HCT116 (cell line): ENCODE measurements at regions not wholly inside any gene's neighbourhood (a gene's known extent, or its start where the extent isn't known, plus 50 kb on each side); places are given as distances from the start of the nearest gene placed in this dataset.

Experiments
- ATAC-seq: fragments of 200-7000 bp; cut with Tn5 transposase; 2 replicates; pipeline ENCODE4 v1.9.1; 2020; ENCODE audit warnings: mild to moderate bottlenecking, moderate library complexity
- BruUV-seq: library from RNA; stranded (reverse); fragments of 400-500 nt; replicated peaks from 2 replicates; lab custom pipeline; 2021; lab: Mats Ljungman, UMichigan
- CTCF ChIA-PET: fragments of 300-600 bp; sonication (Branson Sonifier 250); formaldehyde crosslinking; loops from one replicate; lab custom pipeline; 2021; ENCODE audit warnings: antibody characterized with exemption; lab: Charles Lee
- POLR2A ChIA-PET: fragments of 300-600, 350-600 bp; sonication (Branson Sonifier 250); formaldehyde crosslinking; loops from one replicate; lab custom pipeline; 2021; ENCODE audit warnings: antibody characterized with exemption; lab: Charles Lee
- RAD21 ChIA-PET, 2 experiments: fragments of 300-600 bp; sonication (Branson Sonifier 250); formaldehyde crosslinking; loops; one replicate each; lab custom pipeline; 2023; ENCODE audit warnings: low total read pairs in 2 of 2; ENCODE audit not compliant: uncharacterized antibody in 2 of 2, unreplicated experiment in 2 of 2, low non-redundant PET in 1 of 2; lab: Charles Lee
- DNase-seq: peaks from one replicate; pipeline ENCODE4 v3.0.0-alpha.2; 2010; ENCODE audit warnings: low read depth, low spot score
- H2AFZ ChIP-seq: fragments of 200-600 bp; shearing (Covaris generic), sonication (generic); 2 replicates; pipeline ENCODE4 v1.6.1; 2017; ENCODE audit warnings: low read depth, mixed run types, mixed read lengths, antibody characterized with exemption, low read length; ENCODE audit not compliant: poor library complexity, severe bottlenecking
- H3K27ac ChIP-seq: 2 replicates; pipeline ENCODE4 v1.5.1; 2012; ENCODE audit warnings: low read depth, low read length
- H3K27me3 ChIP-seq: fragments of 200-600 bp; sonication (generic); 2 replicates; pipeline ENCODE4 v1.6.1; 2016; ENCODE audit warnings: mixed run types, low read length, mixed read lengths; ENCODE audit not compliant: insufficient read depth
- H3K36me3 ChIP-seq, 2 experiments: fragments of 200-500 bp in 1 of 2; fragments of 200-600 bp in 1 of 2; sonication (Bioruptor generic) in 1 of 2; sonication (generic) in 1 of 2; 2 replicates each; pipeline versions ENCODE4 v1.5.1 to v1.6.1; 2014 to 2016; ENCODE audit warnings: low read length in 2 of 2, inconsistent platforms in 1 of 2, mixed read lengths in 1 of 2, mixed run types in 1 of 2; ENCODE audit not compliant: insufficient read depth in 2 of 2, control insufficient read depth in 1 of 2
- H3K4me1 ChIP-seq, 2 experiments: fragments of 200-600 bp in 1 of 2; sonication (generic) in 1 of 2; 2 replicates each; pipeline versions ENCODE4 v1.5.1 to v1.6.1; 2012 to 2017; ENCODE audit warnings: low read length in 2 of 2, inconsistent platforms in 1 of 2, mild to moderate bottlenecking in 1 of 2, mixed read lengths in 1 of 2, mixed run types in 1 of 2, moderate library complexity in 1 of 2; ENCODE audit not compliant: insufficient read depth in 2 of 2, control insufficient read depth in 1 of 2
- H3K4me2 ChIP-seq: fragments of 200-600 bp; sonication (generic); 2 replicates; pipeline ENCODE4 v1.6.1; 2017; ENCODE audit warnings: mixed run types, low read length, mixed read lengths
- H3K4me3 ChIP-seq, 2 experiments: fragments of 200-600 bp in 1 of 2; sonication (generic) in 1 of 2; replicated peaks in 1 of 2; 2 replicates each; pipeline ENCODE4 v1.5.1; 2011 to 2016; ENCODE audit warnings: low read length in 2 of 2, control low read depth in 1 of 2, low read depth in 1 of 2, mild to moderate bottlenecking in 1 of 2, mixed read lengths in 1 of 2, mixed run types in 1 of 2
- H3K79me2 ChIP-seq: fragments of 200-600 bp; sonication (generic); 2 replicates; pipeline ENCODE4 v1.6.1; 2017; ENCODE audit warnings: mild to moderate bottlenecking, mixed run types, low read length, moderate library complexity, mixed read lengths; ENCODE audit not compliant: insufficient read depth
- H3K9ac ChIP-seq: fragments of 200-600 bp; sonication (generic); 2 replicates; pipeline ENCODE4 v1.6.1; 2016; ENCODE audit warnings: low read length, mixed read lengths
- H3K9me2 ChIP-seq: fragments of 200-600 bp; sonication (generic), shearing (Covaris generic); 2 replicates; pipeline ENCODE4 v1.6.1; 2017; ENCODE audit warnings: mixed run types, mild to moderate bottlenecking, moderate library complexity; ENCODE audit not compliant: insufficient read depth
- H3K9me3 ChIP-seq, 2 experiments: fragments of 200-500 bp in 1 of 2; fragments of 200-600 bp in 1 of 2; sonication (Bioruptor generic) in 1 of 2; sonication (generic) in 1 of 2; 2 replicates each; pipeline ENCODE4 v1.6.1; 2014 to 2017; ENCODE audit warnings: low read length in 2 of 2, mixed read lengths in 2 of 2, inconsistent platforms in 1 of 2, low read depth in 1 of 2, mild to moderate bottlenecking in 1 of 2, mixed run types in 1 of 2, moderate library complexity in 1 of 2; ENCODE audit not compliant: control insufficient read depth in 1 of 2, insufficient read depth in 1 of 2
- H4K20me1 ChIP-seq: fragments of 200-600 bp; sonication (generic), shearing (Covaris generic); 2 replicates; pipeline ENCODE4 v1.6.1; 2017; ENCODE audit warnings: mixed run types, mild to moderate bottlenecking, moderate library complexity; ENCODE audit not compliant: insufficient read depth
- CBX3 ChIP-seq: IDR thresholded peaks from 2 replicates; pipeline ENCODE4 v1.6.1; 2012; ENCODE audit warnings: low read depth
- CEBPB ChIP-seq: IDR thresholded peaks from 2 replicates; pipeline ENCODE4 v1.6.1; 2012; ENCODE audit warnings: low read depth
- EZH2 ChIP-seq: fragments of 200-600 bp; sonication (generic); IDR thresholded peaks from 2 replicates; pipeline ENCODE4 v1.6.1; 2017; ENCODE audit warnings: antibody characterized with exemption, mixed run types
- EZH2phosphoT487 ChIP-seq: fragments of 200-600 bp; IDR thresholded peaks from 2 replicates; pipeline ENCODE4 v1.6.1; 2018; ENCODE audit warnings: antibody characterized with exemption, borderline replicate concordance
- FOSL1 ChIP-seq: IDR thresholded peaks from 2 replicates; pipeline ENCODE4 v1.6.1; 2012; ENCODE audit warnings: low read depth
- JUND ChIP-seq: IDR thresholded peaks from 2 replicates; pipeline ENCODE4 v1.6.1; 2012
- MAX ChIP-seq: IDR thresholded peaks from 2 replicates; pipeline ENCODE4 v1.6.1; 2012
- POLR2A ChIP-seq: IDR thresholded peaks from 2 replicates; pipeline ENCODE4 v1.7.0; 2011; ENCODE audit warnings: borderline replicate concordance; ENCODE audit not compliant: insufficient read depth, insufficient read length; ENCODE audit errors: extremely low read depth
- RAD21 ChIP-seq: IDR thresholded peaks from 2 replicates; pipeline ENCODE4 v1.6.1; 2012; ENCODE audit warnings: low read depth, mild to moderate bottlenecking
- SIN3A ChIP-seq: IDR thresholded peaks from 2 replicates; pipeline ENCODE4 v1.6.1; 2012; ENCODE audit warnings: low read depth
- SRF ChIP-seq: IDR thresholded peaks from 2 replicates; pipeline ENCODE4 v1.6.1; 2012; ENCODE audit warnings: low read depth
- TCF7L2 ChIP-seq: IDR thresholded peaks from 2 replicates; pipeline ENCODE4 v1.7.0; 2011; ENCODE audit warnings: borderline replicate concordance, inconsistent platforms; ENCODE audit not compliant: insufficient read depth, insufficient read length; ENCODE audit errors: extremely low read depth
- YY1 ChIP-seq: IDR thresholded peaks from 2 replicates; pipeline ENCODE4 v1.6.1; 2011; ENCODE audit warnings: low read length, low read depth, moderate library complexity, mild to moderate bottlenecking; ENCODE audit not compliant: insufficient replicate concordance; ENCODE audit errors: extremely low read depth
- ZBTB33 ChIP-seq: IDR thresholded peaks from 2 replicates; pipeline ENCODE4 v1.6.1; 2011; ENCODE audit warnings: mild to moderate bottlenecking, low read length, moderate library complexity; ENCODE audit not compliant: insufficient replicate concordance; ENCODE audit errors: extremely low read depth
- ZFX ChIP-seq: fragments of 450-650 bp; IDR thresholded peaks from 2 replicates; pipeline ENCODE4 v1.6.1; 2017
- intact Hi-C: fragments of 100-400 bp; cut with micrococcal nuclease; formaldehyde crosslinking; loops from 2 replicates; pipeline ENCODE4 v1.10.0; 2022
- TF ChIP-seq, protein P1 (sequence below), 3 experiments: fragments of 200-600 bp in 1 of 3; sonication (generic) in 1 of 3; IDR thresholded peaks in 2 of 3; conservative IDR thresholded peaks in 1 of 3; 2 replicates each; pipeline ENCODE4 v1.5.1; 2012 to 2017; ENCODE audit warnings: low read depth in 2 of 3, low read length in 2 of 3, antibody characterized with exemption in 1 of 3, borderline replicate concordance in 1 of 3, control low read depth in 1 of 3, mild to moderate bottlenecking in 1 of 3, mixed read lengths in 1 of 3, mixed run types in 1 of 3, moderate library complexity in 1 of 3; ENCODE audit not compliant: insufficient read depth in 1 of 3

GRCh38 chr4:82231806-82232205 is 142.0 kb downstream of the HNRNPD start:
- TF ChIP-seq POLR2A (no peak), MAX (no peak)
- no peak overlapping the region for H3K4me2 ChIP-seq
- no peaks in the 10 kb centered on the region for H3K4me1 ChIP-seq
- no peak overlapping the region for H3K27ac ChIP-seq
- H3K9me3 ChIP-seq = no peaks in the 10 kb centered on the region
- H3K9ac ChIP-seq = no peak overlapping the region
- BruUV-seq = no TSS peak
- ChIA-PET POLR2A (no interaction called here), RAD21 (no interaction called here), CTCF (no interaction called here)
- no peaks in the 10 kb centered on the region for H3K79me2 ChIP-seq
- intact Hi-C loops = no loop called here
- no peaks in the 10 kb centered on the region for H4K20me1 ChIP-seq
- H2AFZ ChIP-seq = no peak overlapping the region
- no peaks in the 10 kb centered on the region for H3K36me3 ChIP-seq
- no peaks in the 10 kb centered on the region for H3K9me2 ChIP-seq
- H3K4me3 ChIP-seq = no peak overlapping the region
- peaks cover 36% of the 10 kb centered on the region for H3K27me3 ChIP-seq
- no peak for DNase-seq
- no peak for ATAC-seq

DNA sequence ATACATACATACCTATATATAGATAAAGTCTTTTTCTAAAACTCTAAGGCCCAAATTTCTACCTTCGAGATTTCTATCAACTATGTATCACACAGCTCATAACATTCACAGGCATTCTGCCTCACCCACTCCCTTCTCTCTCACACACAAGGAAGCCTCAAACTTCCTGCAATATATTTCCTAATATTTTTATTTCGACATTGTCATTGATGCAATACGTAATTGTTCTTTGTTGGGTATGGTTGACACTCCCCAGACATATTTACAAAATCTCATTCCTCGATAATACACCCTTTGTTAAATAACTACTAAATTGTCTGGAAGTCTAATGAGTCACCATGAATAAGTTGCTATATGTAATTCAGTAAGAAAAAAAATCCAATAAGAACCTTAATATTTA is 143.5 kb downstream of the HNRNPD start:
- no peaks in the 10 kb centered on the region for H3K36me3 ChIP-seq
- no peak overlapping the region for H3K4me3 ChIP-seq
- no peak overlapping the region for H2AFZ ChIP-seq
- no peaks in the 10 kb centered on the region for H3K79me2 ChIP-seq
- ChIA-PET POLR2A (no interaction called here), CTCF (no interaction called here), RAD21 (no interaction called here)
- no peaks in the 10 kb centered on the region for H3K4me1 ChIP-seq
- no peaks in the 10 kb centered on the region for H3K9me3 ChIP-seq
- H4K20me1 ChIP-seq = no peaks in the 10 kb centered on the region
- BruUV-seq = no TSS peak
- no peak overlapping the region for H3K9ac ChIP-seq
- DNase-seq (no peak), ATAC-seq (no peak)
- no peaks in the 10 kb centered on the region for H3K9me2 ChIP-seq
- no peak overlapping the region for H3K27ac ChIP-seq
- intact Hi-C loops = no loop called here
- H3K4me2 ChIP-seq = no peak overlapping the region
- H3K27me3 ChIP-seq = peaks cover 48% of the 10 kb centered on the region
- TF ChIP-seq FOSL1 = no peak
- TF ChIP-seq EZH2 = no peak
- TF ChIP-seq, protein P1, sequence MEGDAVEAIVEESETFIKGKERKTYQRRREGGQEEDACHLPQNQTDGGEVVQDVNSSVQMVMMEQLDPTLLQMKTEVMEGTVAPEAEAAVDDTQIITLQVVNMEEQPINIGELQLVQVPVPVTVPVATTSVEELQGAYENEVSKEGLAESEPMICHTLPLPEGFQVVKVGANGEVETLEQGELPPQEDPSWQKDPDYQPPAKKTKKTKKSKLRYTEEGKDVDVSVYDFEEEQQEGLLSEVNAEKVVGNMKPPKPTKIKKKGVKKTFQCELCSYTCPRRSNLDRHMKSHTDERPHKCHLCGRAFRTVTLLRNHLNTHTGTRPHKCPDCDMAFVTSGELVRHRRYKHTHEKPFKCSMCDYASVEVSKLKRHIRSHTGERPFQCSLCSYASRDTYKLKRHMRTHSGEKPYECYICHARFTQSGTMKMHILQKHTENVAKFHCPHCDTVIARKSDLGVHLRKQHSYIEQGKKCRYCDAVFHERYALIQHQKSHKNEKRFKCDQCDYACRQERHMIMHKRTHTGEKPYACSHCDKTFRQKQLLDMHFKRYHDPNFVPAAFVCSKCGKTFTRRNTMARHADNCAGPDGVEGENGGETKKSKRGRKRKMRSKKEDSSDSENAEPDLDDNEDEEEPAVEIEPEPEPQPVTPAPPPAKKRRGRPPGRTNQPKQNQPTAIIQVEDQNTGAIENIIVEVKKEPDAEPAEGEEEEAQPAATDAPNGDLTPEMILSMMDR (IDR thresholded peaks at IDR 0.05 in 2 of 3, conservative IDR thresholded peaks at IDR 0.05 in 1 of 3; ENCODE audit: borderline replicate concordance in 1 of 3, insufficient read depth in 1 of 3, low read depth in 2 of 3, low read length in 2 of 3) = no peak
- no peak for TF ChIP-seq CEBPB
- no peak for TF ChIP-seq CBX3
- no peak for TF ChIP-seq ZFX
- no peak for TF ChIP-seq YY1
- TF ChIP-seq TCF7L2 = no peak
- TF ChIP-seq POLR2A = no peak
- TF ChIP-seq EZH2phosphoT487 = no peak
- TF ChIP-seq SIN3A = no peak
- TF ChIP-seq JUND = no peak
- no peak for TF ChIP-seq ZBTB33
- TF ChIP-seq SRF = no peak
- no peak for TF ChIP-seq RAD21
